ENCODE measurements at regions not wholly inside any gene's neighbourhood (a gene's known extent, or its start where the extent isn't known, plus 50 kb on each side); places are given as distances from the start of the nearest gene placed in this dataset.

DNA sequence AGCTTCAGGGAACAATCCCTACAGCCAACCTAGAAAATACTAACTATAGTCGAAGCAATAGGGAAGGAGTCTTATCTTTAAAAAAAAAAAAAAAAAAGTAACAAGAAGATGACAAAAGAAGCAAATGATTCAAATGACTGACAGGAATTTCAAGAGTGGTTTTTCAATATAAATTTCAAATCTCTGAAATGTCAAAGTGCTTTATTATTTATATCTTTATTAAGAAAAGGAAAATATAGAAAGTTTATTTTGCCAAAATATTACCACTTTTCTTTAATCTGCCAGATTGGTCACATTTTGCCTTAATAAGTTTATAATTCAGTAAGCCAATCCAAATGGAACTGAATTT, 63.5 kb upstream of the HNRNPA3 start:
- no peak for DNase-seq
- peak overlapping the region; percentile 51; the same call in 1 of the 2 replicates for H3K4me3 ChIP-seq
- 0 out of 2 replicates have a peak, but pooled peaks cover 3% of the 10 kb centered on the region for H3K4me1 ChIP-seq
- H3K9me3 ChIP-seq (replicated peaks), result no peaks in the 10 kb centered on the region
- no peak overlapping the region for H3K27ac ChIP-seq
- H3K36me3 ChIP-seq, result no peaks in the 10 kb centered on the region
- H3K27me3 ChIP-seq, result peaks cover 4% of the 10 kb centered on the region; the same call in 1 of the 2 replicates

DNA sequence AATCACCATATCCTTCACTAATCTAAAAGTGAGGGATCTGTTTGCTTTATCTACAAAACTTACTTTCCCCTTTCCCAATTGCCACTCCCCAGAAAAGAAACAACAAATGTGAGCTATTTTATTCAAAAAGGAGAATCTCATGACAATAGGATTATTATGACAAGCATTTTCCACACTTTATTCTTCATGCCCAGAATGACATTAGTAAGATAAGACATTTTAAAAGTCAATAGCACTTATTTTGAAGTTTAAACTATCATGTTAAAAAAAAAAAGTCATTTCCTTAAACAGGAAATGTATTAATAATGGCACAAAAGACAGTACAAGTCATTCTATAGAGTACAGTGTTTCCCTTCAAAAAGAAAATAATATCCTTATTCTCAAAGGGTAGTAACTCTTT, 58.8 kb upstream of the HNRNPA3 start:
- Histone ChIP-seq H3K4me1 (no peaks in the 10 kb centered on the region), H3K27me3 (no peaks in the 10 kb centered on the region), H3K9me3 (replicated peaks) (no peaks in the 10 kb centered on the region), H3K27ac (no peak overlapping the region), H3K36me3 (no peaks in the 10 kb centered on the region), H3K4me3 (no peak overlapping the region)
- no peak for DNase-seq

DNA sequence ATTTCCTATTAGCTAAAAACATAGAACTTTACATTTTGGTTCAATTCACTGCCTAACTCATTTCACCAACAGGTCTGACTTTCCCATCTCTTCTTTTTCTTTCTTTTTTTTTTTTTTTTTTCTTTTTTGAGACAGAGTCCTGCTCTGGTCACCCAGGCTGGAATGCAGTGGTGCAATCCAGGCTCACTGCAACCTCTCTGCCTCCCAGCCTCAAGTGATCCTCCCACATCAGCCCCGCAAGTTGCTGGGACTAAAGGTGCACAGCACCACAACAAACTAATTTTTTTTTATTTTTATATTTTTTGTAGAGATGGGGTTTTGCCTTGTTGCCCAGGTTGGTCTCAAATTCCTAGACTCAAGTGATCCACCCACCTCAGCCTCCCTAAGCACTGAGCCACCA, 57.8 kb upstream of the HNRNPA3 start:
- Histone ChIP-seq H3K36me3 (no peaks in the 10 kb centered on the region), H3K27me3 (no peaks in the 10 kb centered on the region), H3K4me3 (no peak overlapping the region), H3K4me1 (no peaks in the 10 kb centered on the region), H3K27ac (no peak overlapping the region), H3K9me3 (replicated peaks) (no peaks in the 10 kb centered on the region)
- DNase-seq, result no peak

DNA sequence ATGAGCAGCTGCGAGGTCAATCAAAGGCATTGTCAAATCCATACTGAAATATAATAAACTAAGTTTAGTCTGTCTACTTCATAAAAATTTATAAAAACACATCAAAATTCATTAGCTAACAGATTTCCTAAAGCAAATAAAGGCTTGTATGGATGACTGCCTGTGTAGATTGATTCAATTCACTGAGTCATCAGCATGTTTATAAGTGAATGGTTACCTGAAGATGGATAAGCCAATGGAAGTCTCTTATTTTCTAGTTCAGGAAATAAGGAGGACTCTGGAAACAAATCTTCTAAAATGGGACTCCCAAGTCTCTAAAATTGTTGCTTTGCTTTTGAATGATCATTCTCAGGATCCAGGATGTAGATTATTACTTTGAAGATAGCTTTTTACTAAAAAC, 57.0 kb upstream of the HNRNPA3 start:
- Histone ChIP-seq H3K4me3 (no peak overlapping the region), H3K36me3 (no peaks in the 10 kb centered on the region), H3K9me3 (replicated peaks) (no peaks in the 10 kb centered on the region), H3K27me3 (no peaks in the 10 kb centered on the region), H3K4me1 (no peaks in the 10 kb centered on the region), H3K27ac (no peak overlapping the region)
- no peak for DNase-seq

DNA sequence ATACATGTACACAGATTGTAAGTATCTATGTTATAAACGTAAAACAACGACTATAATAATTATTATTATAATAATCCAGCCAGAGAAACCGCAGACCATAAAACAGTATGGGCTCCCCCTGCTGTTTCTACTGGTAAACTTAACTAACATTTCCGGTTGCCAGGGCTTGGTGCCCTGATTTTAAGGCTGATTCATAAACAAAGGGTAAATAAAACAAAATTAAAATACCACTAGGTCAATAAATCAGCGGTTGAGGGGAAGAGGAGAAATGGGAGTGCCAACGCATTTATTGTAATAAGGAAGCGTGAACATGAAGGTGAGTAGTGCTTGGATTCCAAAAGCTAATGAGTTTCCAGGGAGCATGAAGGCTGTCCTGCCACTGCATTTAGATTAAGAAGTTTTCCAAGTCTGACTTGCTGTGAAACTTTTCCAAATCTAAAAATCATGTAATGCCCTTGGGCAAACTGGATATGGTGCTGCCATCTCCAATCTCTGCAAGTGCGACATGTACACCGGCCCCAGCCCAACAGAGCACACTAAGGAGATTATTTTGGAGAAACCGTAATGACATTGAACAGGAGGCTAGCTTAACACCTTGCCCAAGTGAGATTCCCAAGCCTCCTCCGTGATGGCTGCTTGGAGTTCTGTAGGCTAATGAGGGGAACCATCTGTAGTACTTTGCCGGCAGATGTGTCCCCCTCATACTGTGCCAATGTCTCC, 50.7 kb upstream of the HNRNPA3 start:
- Histone ChIP-seq H3K4me1 (peaks cover 9% of the 10 kb centered on the region), H3K9me3 (replicated peaks) (no peaks in the 10 kb centered on the region), H3K4me3 (peak overlapping the region; percentile 2), H3K36me3 (no peaks in the 10 kb centered on the region), H3K27ac (no peak overlapping the region), H3K27me3 (no peaks in the 10 kb centered on the region)
- DNase-seq, result no peak

All from SJCRH30 (cell line).